ENCODE measurements at regions not wholly inside any gene's neighbourhood (a gene's known extent, or its start where the extent isn't known, plus 50 kb on each side); places are given as distances from the start of the nearest gene placed in this dataset.

DNA sequence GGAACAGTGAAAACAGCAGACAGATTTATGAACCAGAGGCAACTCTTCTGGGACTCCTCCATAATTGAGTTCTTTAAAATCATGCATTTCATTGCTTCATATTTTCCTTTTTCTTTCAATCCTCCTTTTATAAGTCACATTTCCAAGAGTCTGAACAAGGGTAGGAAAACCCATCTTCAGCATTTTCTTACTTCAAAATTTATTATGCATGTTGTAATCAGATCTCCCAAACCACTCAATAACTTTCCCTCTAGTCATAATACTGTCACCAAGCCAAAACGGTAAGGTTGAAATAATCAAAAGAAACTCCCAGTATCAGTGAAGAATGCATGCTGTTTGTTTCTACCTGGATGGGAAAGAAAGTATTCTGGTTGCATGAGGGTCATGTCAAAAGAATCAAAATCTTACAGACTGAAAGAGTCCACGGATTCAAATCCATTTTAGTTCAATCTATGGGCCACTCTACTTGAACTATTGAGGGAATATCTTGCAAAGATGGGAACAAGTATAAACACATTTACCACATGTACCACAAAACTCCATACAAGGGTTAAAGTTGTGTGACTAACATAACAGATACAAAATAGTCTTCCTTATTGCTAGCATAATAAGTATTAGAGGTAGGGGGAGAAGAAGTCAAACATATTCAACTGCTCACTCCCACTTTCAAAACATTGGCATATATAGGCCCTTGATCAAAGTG lies 797.3 kb downstream of the MAT2B start:
- TF ChIP-seq, protein P1, sequence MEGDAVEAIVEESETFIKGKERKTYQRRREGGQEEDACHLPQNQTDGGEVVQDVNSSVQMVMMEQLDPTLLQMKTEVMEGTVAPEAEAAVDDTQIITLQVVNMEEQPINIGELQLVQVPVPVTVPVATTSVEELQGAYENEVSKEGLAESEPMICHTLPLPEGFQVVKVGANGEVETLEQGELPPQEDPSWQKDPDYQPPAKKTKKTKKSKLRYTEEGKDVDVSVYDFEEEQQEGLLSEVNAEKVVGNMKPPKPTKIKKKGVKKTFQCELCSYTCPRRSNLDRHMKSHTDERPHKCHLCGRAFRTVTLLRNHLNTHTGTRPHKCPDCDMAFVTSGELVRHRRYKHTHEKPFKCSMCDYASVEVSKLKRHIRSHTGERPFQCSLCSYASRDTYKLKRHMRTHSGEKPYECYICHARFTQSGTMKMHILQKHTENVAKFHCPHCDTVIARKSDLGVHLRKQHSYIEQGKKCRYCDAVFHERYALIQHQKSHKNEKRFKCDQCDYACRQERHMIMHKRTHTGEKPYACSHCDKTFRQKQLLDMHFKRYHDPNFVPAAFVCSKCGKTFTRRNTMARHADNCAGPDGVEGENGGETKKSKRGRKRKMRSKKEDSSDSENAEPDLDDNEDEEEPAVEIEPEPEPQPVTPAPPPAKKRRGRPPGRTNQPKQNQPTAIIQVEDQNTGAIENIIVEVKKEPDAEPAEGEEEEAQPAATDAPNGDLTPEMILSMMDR (IDR thresholded peaks at IDR 0.05), result no peak
- no peak for TF ChIP-seq POLR2A (IDR thresholded peaks at IDR 0.05)

Data from thyroid gland (tissue), 4 donors.